22Rv1 (cell line): ENCODE measurements at regions not wholly inside any gene's neighbourhood (a gene's known extent, or its start where the extent isn't known, plus 50 kb on each side); places are given as distances from the start of the nearest gene placed in this dataset.

Experiments
- ZFX ChIP-seq: fragments of 450-650 bp; IDR thresholded peaks from 2 replicates; pipeline ENCODE4 v1.6.1; 2017; ENCODE audit warnings: antibody characterized with exemption, borderline replicate concordance
- TF ChIP-seq, protein P1 (sequence below): fragments of 450-650 bp; IDR thresholded peaks from 2 replicates; pipeline ENCODE4 v1.5.1; 2017; ENCODE audit warnings: mild to moderate bottlenecking

DNA sequence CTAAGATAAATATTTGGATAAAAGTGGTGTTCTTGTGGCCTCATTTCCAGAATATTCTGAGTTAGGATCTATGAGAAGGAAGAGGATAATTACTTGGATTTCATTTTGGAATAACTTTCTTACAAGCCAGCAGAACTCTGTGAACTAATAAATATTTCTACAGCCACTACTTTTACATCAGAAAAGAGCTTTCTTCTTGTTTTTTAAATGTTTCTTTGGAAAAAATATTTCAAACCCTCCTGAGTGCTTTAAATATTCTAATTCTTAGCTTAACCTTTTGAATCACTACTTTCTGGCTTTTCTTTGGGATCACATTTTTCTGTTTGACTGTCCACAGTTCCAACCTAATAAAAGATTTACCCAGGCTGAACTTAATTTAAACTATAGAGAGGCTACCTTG, 279.2 kb upstream of the PHYHIPL start:
- TF ChIP-seq, protein P1, sequence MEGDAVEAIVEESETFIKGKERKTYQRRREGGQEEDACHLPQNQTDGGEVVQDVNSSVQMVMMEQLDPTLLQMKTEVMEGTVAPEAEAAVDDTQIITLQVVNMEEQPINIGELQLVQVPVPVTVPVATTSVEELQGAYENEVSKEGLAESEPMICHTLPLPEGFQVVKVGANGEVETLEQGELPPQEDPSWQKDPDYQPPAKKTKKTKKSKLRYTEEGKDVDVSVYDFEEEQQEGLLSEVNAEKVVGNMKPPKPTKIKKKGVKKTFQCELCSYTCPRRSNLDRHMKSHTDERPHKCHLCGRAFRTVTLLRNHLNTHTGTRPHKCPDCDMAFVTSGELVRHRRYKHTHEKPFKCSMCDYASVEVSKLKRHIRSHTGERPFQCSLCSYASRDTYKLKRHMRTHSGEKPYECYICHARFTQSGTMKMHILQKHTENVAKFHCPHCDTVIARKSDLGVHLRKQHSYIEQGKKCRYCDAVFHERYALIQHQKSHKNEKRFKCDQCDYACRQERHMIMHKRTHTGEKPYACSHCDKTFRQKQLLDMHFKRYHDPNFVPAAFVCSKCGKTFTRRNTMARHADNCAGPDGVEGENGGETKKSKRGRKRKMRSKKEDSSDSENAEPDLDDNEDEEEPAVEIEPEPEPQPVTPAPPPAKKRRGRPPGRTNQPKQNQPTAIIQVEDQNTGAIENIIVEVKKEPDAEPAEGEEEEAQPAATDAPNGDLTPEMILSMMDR, result no peak
- no peak for TF ChIP-seq ZFX
